H1 (cell line): ENCODE measurements at regions not wholly inside any gene's neighbourhood (a gene's known extent, or its start where the extent isn't known, plus 50 kb on each side); places are given as distances from the start of the nearest gene placed in this dataset.

Source experiments
- CTCF ChIA-PET: fragments of 300-600 bp; sonication (Branson Sonifier 250); formaldehyde crosslinking; loops from one replicate; lab custom pipeline; 2021; ENCODE audit not compliant: partially characterized antibody; lab: Charles Lee
- POLR2A ChIA-PET: fragments of 300-600 bp; sonication (Branson Sonifier 250); formaldehyde crosslinking; loops from one replicate; lab custom pipeline; 2021; ENCODE audit warnings: inconsistent platforms; ENCODE audit not compliant: partially characterized antibody; lab: Charles Lee
- DNase-seq, 2 experiments: peaks; one replicate each; pipeline versions ENCODE4 v3.0.0 to v3.0.0-alpha.2; 2010 to 2022; ENCODE audit warnings: low spot score in 2 of 2, low read depth in 1 of 2, mixed read lengths in 1 of 2
- FAIRE-seq: peaks from 2 replicates; lab custom pipeline; 2011; peaks lifted over from hg19 to GRCh38; lab: Jason Lieb, UNC
- H2AFZ ChIP-seq: 2 replicates; pipeline ENCODE4 v1.8.1; 2012; ENCODE audit warnings: low read length, inconsistent platforms
- H2AK5ac ChIP-seq: 2 replicates; pipeline ENCODE4 v1.6.1; 2013; ENCODE audit warnings: low read depth, low read length
- H2BK120ac ChIP-seq: replicated peaks from 2 replicates; pipeline ENCODE3; 2013; ENCODE audit warnings: low read depth, low read length, inconsistent platforms
- H2BK12ac ChIP-seq: 2 replicates; pipeline ENCODE4 v1.6.1; 2013; ENCODE audit warnings: low read depth, low read length
- H2BK15ac ChIP-seq: 2 replicates; pipeline ENCODE4 v1.6.1; 2013; ENCODE audit warnings: low read length
- H2BK20ac ChIP-seq: 2 replicates; pipeline ENCODE4 v1.6.1; 2013; ENCODE audit warnings: low read length
- H2BK5ac ChIP-seq: 2 replicates; pipeline ENCODE4 v1.6.1; 2013; ENCODE audit warnings: low read depth, low read length
- H3K14ac ChIP-seq: 2 replicates; pipeline ENCODE4 v1.6.1; 2013; ENCODE audit warnings: inconsistent platforms; ENCODE audit not compliant: insufficient read length
- H3K18ac ChIP-seq: 2 replicates; pipeline ENCODE4 v1.6.1; 2013; ENCODE audit warnings: low read length; ENCODE audit errors: extremely low read depth
- H3K23ac ChIP-seq: 2 replicates; pipeline ENCODE4 v1.6.1; 2013; ENCODE audit warnings: inconsistent platforms; ENCODE audit not compliant: insufficient read length
- H3K23me2 ChIP-seq: 2 replicates; pipeline ENCODE4 v1.6.1; 2013; ENCODE audit warnings: low read depth, low read length
- H3K27ac ChIP-seq: 2 replicates; pipeline ENCODE4 v1.6.1; 2011; ENCODE audit warnings: low read depth, low read length, inconsistent platforms
- H3K27me3 ChIP-seq, 4 experiments: replicated peaks in 1 of 4; 1 replicate in 1 of 4; 2 replicates in 3 of 4; pipeline versions ENCODE4 v1.6.1 to v1.8.1; 2011 to 2013; ENCODE audit warnings: low read length in 3 of 4, mild to moderate bottlenecking in 3 of 4, inconsistent platforms in 2 of 4, mixed read lengths in 2 of 4, moderate library complexity in 1 of 4; ENCODE audit not compliant: control insufficient read depth in 3 of 4, insufficient read depth in 3 of 4; ENCODE audit errors: extremely low read depth in 1 of 4
- H3K36me3 ChIP-seq, 4 experiments: 2 replicates each; pipeline versions ENCODE4 v1.6.1 to v1.8.1; 2011 to 2013; ENCODE audit warnings: mild to moderate bottlenecking in 4 of 4, low read length in 3 of 4, moderate library complexity in 2 of 4, control low read depth in 1 of 4, inconsistent platforms in 1 of 4; ENCODE audit not compliant: insufficient read depth in 4 of 4, control insufficient read depth in 2 of 4
- H3K4ac ChIP-seq: replicated peaks from 2 replicates; pipeline ENCODE3; 2013; ENCODE audit warnings: low read length, low read depth, mixed read lengths, inconsistent platforms; ENCODE audit not compliant: insufficient read length
- H3K4me1 ChIP-seq, 4 experiments: replicated peaks in 1 of 4; 1 replicate in 1 of 4; 2 replicates in 3 of 4; pipeline versions ENCODE4 v1.6.1 to v1.8.1; 2011 to 2013; ENCODE audit warnings: low read length in 3 of 4, inconsistent platforms in 2 of 4, mixed read lengths in 1 of 4; ENCODE audit not compliant: insufficient read depth in 4 of 4, control insufficient read depth in 3 of 4
- H3K4me2 ChIP-seq, 2 experiments: 2 replicates each; pipeline versions ENCODE4 v1.6.1 to v1.8.1; 2011 to 2013; ENCODE audit warnings: low read depth in 2 of 2, low read length in 2 of 2, control low read depth in 1 of 2, inconsistent platforms in 1 of 2, mild to moderate bottlenecking in 1 of 2; ENCODE audit not compliant: insufficient read depth in 1 of 2
- H3K4me3 ChIP-seq, 4 experiments: fragments of 200-600, 300-600 bp in 1 of 4; sonication (generic), shearing (Covaris generic), sonication (Bioruptor Twin) in 1 of 4; 2 replicates each; pipeline versions ENCODE4 v1.5.1 to v1.8.1; 2011 to 2016; ENCODE audit warnings: low read length in 4 of 4, low read depth in 3 of 4, control low read depth in 2 of 4, inconsistent platforms in 2 of 4, mild to moderate bottlenecking in 2 of 4, mixed read lengths in 1 of 4, moderate library complexity in 1 of 4; ENCODE audit not compliant: insufficient read depth in 2 of 4; ENCODE audit errors: extremely low read depth in 1 of 4
- H3K56ac ChIP-seq: replicated peaks from 2 replicates; pipeline ENCODE3; 2013; ENCODE audit warnings: low read depth, mild to moderate bottlenecking, mixed read lengths, low read length, inconsistent platforms; ENCODE audit not compliant: insufficient read length
- H3K79me1 ChIP-seq: 2 replicates; pipeline ENCODE4 v1.6.1; 2013; ENCODE audit warnings: low read depth, low read length, control low read depth
- H3K79me2 ChIP-seq, 2 experiments: 2 replicates each; pipeline versions ENCODE4 v1.6.1 to v1.8.1; 2012 to 2013; ENCODE audit warnings: low read length in 2 of 2, mild to moderate bottlenecking in 2 of 2, inconsistent platforms in 1 of 2; ENCODE audit not compliant: insufficient read depth in 2 of 2, control insufficient read depth in 1 of 2
- H3K9ac ChIP-seq, 4 experiments: replicated peaks in 1 of 4; 1 replicate in 1 of 4; 2 replicates in 3 of 4; pipeline versions ENCODE4 v1.6.1 to v1.8.1; 2011 to 2013; ENCODE audit warnings: low read depth in 3 of 4, low read length in 3 of 4, control low read depth in 2 of 4, mild to moderate bottlenecking in 2 of 4, moderate library complexity in 2 of 4, inconsistent platforms in 1 of 4; ENCODE audit errors: extremely low read depth in 1 of 4
- H3K9me3 ChIP-seq, 2 experiments: 2 replicates each; pipeline versions ENCODE4 v1.6.1 to v1.8.1; 2012 to 2013; ENCODE audit warnings: mild to moderate bottlenecking in 2 of 2, moderate library complexity in 2 of 2, control low read depth in 1 of 2, inconsistent platforms in 1 of 2, low read depth in 1 of 2, low read length in 1 of 2, mixed read lengths in 1 of 2; ENCODE audit not compliant: insufficient read depth in 2 of 2
- H4K20me1 ChIP-seq, 2 experiments: replicated peaks in 1 of 2; 2 replicates each; pipeline versions ENCODE3 to v1.8.1; 2011 to 2013; ENCODE audit warnings: inconsistent platforms in 2 of 2, low read length in 2 of 2, mild to moderate bottlenecking in 1 of 2; ENCODE audit not compliant: insufficient read depth in 2 of 2, control insufficient read depth in 1 of 2
- H4K5ac ChIP-seq: 2 replicates; pipeline ENCODE4 v1.6.1; 2013; ENCODE audit warnings: low read length, low read depth, mixed read lengths, inconsistent platforms; ENCODE audit not compliant: insufficient read length
- H4K8ac ChIP-seq: 2 replicates; pipeline ENCODE4 v1.8.0; 2013; ENCODE audit warnings: mild to moderate bottlenecking, moderate library complexity, low read length, inconsistent platforms; ENCODE audit not compliant: insufficient read depth; ENCODE audit errors: extremely low read depth
- H4K91ac ChIP-seq: replicated peaks from 2 replicates; pipeline ENCODE3; 2013; ENCODE audit warnings: low read length, mixed read lengths, inconsistent platforms; ENCODE audit not compliant: insufficient read length
- CTBP2 ChIP-seq: IDR thresholded peaks from 2 replicates; pipeline ENCODE4 v1.7.0; 2011; ENCODE audit warnings: borderline replicate concordance, mild to moderate bottlenecking, moderate library complexity, mixed read lengths, low read length; ENCODE audit not compliant: insufficient read depth, insufficient read length
- EP300 ChIP-seq, 2 experiments: IDR thresholded peaks; 1 replicate in 1 of 2; 2 replicates in 1 of 2; pipeline ENCODE4 v1.6.1; 2011 to 2012; ENCODE audit warnings: low read depth in 2 of 2, low read length in 2 of 2, mild to moderate bottlenecking in 2 of 2, borderline replicate concordance in 1 of 2, inconsistent platforms in 1 of 2, moderate library complexity in 1 of 2
- FOSL1 ChIP-seq: IDR thresholded peaks from 2 replicates; pipeline ENCODE4 v1.6.1; 2011; ENCODE audit warnings: mild to moderate bottlenecking, low read depth, low read length, moderate library complexity; ENCODE audit not compliant: insufficient read depth
- GTF2F1 ChIP-seq: IDR thresholded peaks from 2 replicates; pipeline ENCODE4 v1.6.1; 2012; ENCODE audit warnings: low read depth, low read length, improper control_type of control experiment, borderline replicate concordance
- MAFK ChIP-seq: IDR thresholded peaks from 2 replicates; pipeline ENCODE4 v1.6.1; 2012; ENCODE audit warnings: low read depth, mild to moderate bottlenecking, improper control_type of control experiment, low read length
- POU5F1 ChIP-seq: IDR thresholded peaks from 2 replicates; pipeline ENCODE4 v1.6.1; 2011; ENCODE audit warnings: low read depth, mild to moderate bottlenecking, low read length, moderate library complexity
- RAD21 ChIP-seq, 2 experiments: IDR thresholded peaks in 1 of 2; conservative IDR thresholded peaks in 1 of 2; 2 replicates each; pipeline ENCODE4 v1.6.1; 2011; ENCODE audit warnings: low read depth in 2 of 2, low read length in 2 of 2, improper control_type of control experiment in 1 of 2, inconsistent platforms in 1 of 2, mild to moderate bottlenecking in 1 of 2, moderate library complexity in 1 of 2
- RBBP5 ChIP-seq: IDR thresholded peaks from 2 replicates; pipeline ENCODE4 v1.7.1; 2012; ENCODE audit warnings: low read depth, mild to moderate bottlenecking, inconsistent platforms, low read length, moderate library complexity, borderline replicate concordance
- SIN3A ChIP-seq, 2 experiments: IDR thresholded peaks in 1 of 2; conservative IDR thresholded peaks in 1 of 2; 2 replicates each; pipeline ENCODE4 v1.6.1; 2011 to 2012; ENCODE audit warnings: low read length in 2 of 2, improper control_type of control experiment in 1 of 2, low read depth in 1 of 2, mild to moderate bottlenecking in 1 of 2
- SP4 ChIP-seq: IDR thresholded peaks from 2 replicates; pipeline ENCODE4 v1.6.1; 2012; ENCODE audit warnings: low read length, inconsistent platforms
- SRF ChIP-seq: IDR thresholded peaks from 2 replicates; pipeline ENCODE4 v1.6.1; 2011; ENCODE audit warnings: mild to moderate bottlenecking, low read depth, low read length, moderate library complexity
- SUZ12 ChIP-seq: fragments of 200-600 bp; sonication (generic); IDR thresholded peaks from 2 replicates; pipeline ENCODE4 v1.6.1; 2012; ENCODE audit warnings: mild to moderate bottlenecking, inconsistent platforms, low read length, moderate library complexity, mixed read lengths
- TCF12 ChIP-seq: IDR thresholded peaks from 2 replicates; pipeline ENCODE4 v1.6.1; 2011; ENCODE audit warnings: low read depth, mild to moderate bottlenecking, low read length
- WGBS, 2 experiments: shearing (Covaris generic) in 1 of 2; methylation state at CpG; one replicate each; pipeline versions ENCODE4 v1.1.6 to v1.1.7; 2013 to 2015; ENCODE audit warnings: low lambda C conversion rate in 2 of 2, mixed read lengths in 2 of 2, inconsistent platforms in 1 of 2, low coverage in 1 of 2, missing lambda C conversion rate in 1 of 2; ENCODE audit not compliant: insufficient replicate concordance in 2 of 2, insufficient coverage in 1 of 2, insufficient read length in 1 of 2; ENCODE audit errors: extremely low coverage in 1 of 2, missing lambda C conversion rate in 1 of 2; 5-methylcytosine and 5-hydroxymethylcytosine counted together

DNA sequence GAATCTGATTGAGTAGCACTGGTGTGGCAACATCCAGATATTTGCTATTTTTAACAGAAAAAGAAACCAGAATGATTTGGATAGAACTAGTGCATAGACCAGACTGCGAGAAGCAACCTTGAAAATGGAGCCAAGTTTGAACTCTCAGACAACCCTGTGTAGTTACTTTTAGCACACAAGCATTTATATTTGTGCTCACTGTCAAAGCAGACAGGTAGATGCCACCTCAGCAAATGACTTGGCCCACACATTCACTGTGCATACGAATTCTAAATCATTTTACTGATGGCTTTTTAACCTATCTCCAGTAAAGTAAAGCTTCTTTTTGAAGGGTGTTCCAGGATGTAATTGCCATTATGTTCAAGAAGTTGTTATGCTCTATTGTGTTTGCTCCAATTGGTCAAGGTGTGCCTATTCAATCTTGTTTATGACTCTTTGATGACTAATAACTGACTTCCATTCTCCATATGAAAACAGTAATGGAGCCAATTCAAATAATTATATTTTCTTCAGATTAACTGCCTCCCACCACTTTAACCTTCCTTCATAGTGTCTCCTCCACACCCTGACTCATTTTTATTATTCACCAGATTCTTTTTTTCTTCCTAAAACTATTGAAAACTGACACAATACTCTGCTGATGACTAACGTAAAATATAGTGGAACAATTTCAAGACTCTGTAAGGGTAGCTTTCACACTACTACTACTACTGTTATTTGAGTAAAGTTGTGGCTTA lies 138.5 kb downstream of the CCER1 start:
- Histone ChIP-seq H4K5ac (no peak overlapping the region), H3K4ac (no peak overlapping the region), H2BK20ac (no peak overlapping the region), H3K23ac (no peak overlapping the region), H4K20me1 (no peaks in the 10 kb centered on the region), H3K79me2 (no peaks in the 10 kb centered on the region), H3K4me1 (no peaks in the 10 kb centered on the region), H3K23me2 (no peaks in the 10 kb centered on the region), H2BK120ac (no peak overlapping the region), H2BK5ac (no peak overlapping the region), H3K36me3 (no peaks in the 10 kb centered on the region), H3K4me2 (no peak overlapping the region), H3K27ac (no peak overlapping the region), H3K27me3 (no peaks in the 10 kb centered on the region; a peak in 1 of 7 replicates), H3K9ac (no peak overlapping the region), H3K14ac (no peak overlapping the region), H3K9me3 (no peaks in the 10 kb centered on the region), H4K8ac (no peak overlapping the region), H2AK5ac (no peak overlapping the region), H3K56ac (no peak overlapping the region), H2AFZ (no peak overlapping the region), H3K79me1 (no peaks in the 10 kb centered on the region), H2BK15ac (no peak overlapping the region), H4K91ac (no peak overlapping the region), H3K4me3 (no peak overlapping the region), H3K18ac (no peak overlapping the region), H2BK12ac (no peak overlapping the region)
- no peak for FAIRE-seq
- DNase-seq = no peak
- ChIA-PET POLR2A (no interaction called here), CTCF (interaction anchor here (1.2 kb wide), 1 partner anchor 38 kb away, joined by 4 read pairs; no protein-coding TSS in a partner anchor)
- 89% methylated on average over 3 of the region's 3 CpGs; no CpG with 5 or more reads in 1 of the 2 experiments for WGBS, 2 experiments
- TF ChIP-seq GTF2F1 (no peak), CTBP2 (no peak), SRF (no peak), RBBP5 (no peak), MAFK (no peak), FOSL1 (no peak), SUZ12 (no peak), SP4 (no peak), POU5F1 (no peak), EP300 (IDR thresholded peaks at IDR 0.05; ENCODE audit: borderline replicate concordance in 1 of 2, low read depth in 2 of 2, low read length in 2 of 2) (no peak), SIN3A (conservative IDR thresholded peaks at IDR 0.05 in 1 of 2, IDR thresholded peaks at IDR 0.05 in 1 of 2; ENCODE audit: low read depth in 1 of 2, low read length in 2 of 2) (no peak), RAD21 (IDR thresholded peaks at IDR 0.05 in 1 of 2, conservative IDR thresholded peaks at IDR 0.05 in 1 of 2; ENCODE audit: low read depth in 2 of 2, low read length in 2 of 2) (no peak), TCF12 (no peak)
